ENCODE measurements at regions not wholly inside any gene's neighbourhood (a gene's known extent, or its start where the extent isn't known, plus 50 kb on each side); places are given as distances from the start of the nearest gene placed in this dataset.
A peak's percentile ranks its signal among the peaks of the same experiment; 100 is the strongest.
"Not testable (repeated sequence)": the region's sequence is repeated elsewhere in the genome, so short reads cannot be mapped to it uniquely, and the experiment has no call there.

DNA sequence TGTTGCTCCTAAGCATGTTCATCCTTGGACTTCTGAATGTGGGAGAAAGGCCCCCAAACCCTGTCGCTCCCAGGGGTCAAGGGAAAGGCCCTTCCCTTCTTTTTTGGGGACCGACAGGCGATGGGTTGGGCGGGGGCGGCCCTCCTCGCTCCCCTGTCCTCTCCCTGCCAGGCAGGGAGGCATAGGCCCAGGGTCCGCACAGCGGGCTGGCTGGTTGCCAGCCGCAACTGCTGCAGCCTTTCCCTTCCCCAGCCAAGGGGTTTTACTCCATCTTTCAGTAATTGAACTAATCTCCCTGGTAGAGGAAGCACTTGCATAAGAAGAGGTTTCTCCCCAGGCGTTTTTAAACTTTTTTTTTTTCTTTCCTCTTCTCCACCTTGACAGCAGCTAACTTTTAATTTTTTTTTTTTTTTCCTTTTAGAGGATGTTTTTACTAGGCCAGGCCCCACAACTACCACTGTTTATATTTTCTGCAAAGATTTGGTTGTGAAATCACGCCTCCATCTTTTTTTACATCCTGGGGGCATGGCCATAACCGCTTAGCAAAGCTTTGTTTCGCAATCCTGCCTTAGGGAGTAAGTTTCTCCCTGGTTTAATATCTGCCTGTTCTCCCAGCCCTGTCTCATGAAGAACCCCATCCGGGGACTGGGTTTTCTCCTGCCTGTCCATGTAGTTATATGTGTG lies 216.9 kb upstream of the ZNF608 start:
- DNase-seq (ENCODE audit: low read depth): peak; percentile 97

DNA sequence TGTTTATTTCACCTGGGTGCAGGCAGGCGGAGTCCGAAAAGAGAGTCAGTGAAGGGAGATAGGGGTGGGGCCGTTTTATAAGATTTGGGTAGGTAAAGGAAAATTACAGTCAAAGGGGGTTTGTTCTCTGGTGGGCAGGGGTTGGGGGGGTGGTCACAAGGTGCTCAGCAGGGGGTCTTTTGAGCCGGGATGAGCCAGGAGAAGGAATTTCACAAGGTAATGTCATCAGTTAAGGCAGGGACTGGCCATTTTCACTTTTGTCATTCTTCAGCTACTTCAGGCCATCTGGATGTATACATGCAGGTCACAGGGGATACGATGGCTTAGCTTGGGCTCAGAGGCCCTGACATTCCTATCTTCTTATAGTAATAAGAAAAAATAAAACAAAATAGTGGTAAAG lies 220.3 kb upstream of the ZNF608 start:
- DNase-seq (ENCODE audit: low read depth): not testable (repeated sequence)

- DNase-seq (ENCODE audit: low read depth): not testable (repeated sequence)
Observed at GRCh38 chr5:124970381-124970780, 223.9 kb upstream of the ZNF608 start.

- no peak for DNase-seq (ENCODE audit: low read depth)
Observed at GRCh38 chr5:124972703-124973102, 226.3 kb upstream of the ZNF608 start.

- peak; percentile 40 for DNase-seq (ENCODE audit: low read depth)
Observed at GRCh38 chr5:124973661-124974060, 227.2 kb upstream of the ZNF608 start.

GRCh38 chr5:124976086-124976485 lies 229.6 kb upstream of the ZNF608 start:
- DNase-seq (ENCODE audit: low read depth): no peak

GRCh38 chr5:124979251-124979650 lies 232.8 kb upstream of the ZNF608 start:
- DNase-seq (ENCODE audit: low read depth): peak; percentile 44

GRCh38 chr5:124980163-124980941 lies 233.9 kb upstream of the ZNF608 start:
- DNase-seq (ENCODE audit: low read depth): no peak

DNA sequence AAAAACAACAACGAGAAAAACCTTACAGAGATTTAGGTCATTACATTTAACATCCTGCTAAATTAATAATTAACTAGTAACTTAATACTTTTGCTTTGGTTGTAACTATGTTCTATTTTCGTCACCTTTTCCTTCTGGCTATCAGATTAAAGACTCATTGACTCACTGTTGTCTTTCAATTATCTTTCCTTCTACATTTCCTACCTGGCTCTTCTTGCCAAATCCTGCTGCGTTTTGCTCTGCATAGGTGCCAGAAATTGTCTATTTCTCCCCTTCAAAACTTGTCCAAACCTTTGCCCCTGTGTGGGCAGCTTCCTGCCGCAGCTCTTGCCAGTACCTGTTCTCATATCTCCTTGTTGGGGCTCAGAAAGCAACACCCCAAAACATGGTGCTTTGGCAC lies 235.5 kb upstream of the ZNF608 start:
- DNase-seq (ENCODE audit: low read depth): no peak

GRCh38 chr5:124986170-124986569 lies 239.7 kb upstream of the ZNF608 start:
- no peak for DNase-seq (ENCODE audit: low read depth)

GRCh38 chr5:124986667-124987066 lies 240.2 kb upstream of the ZNF608 start:
- DNase-seq (ENCODE audit: low read depth): peak; percentile 9

GRCh38 chr5:124987786-124988185 lies 241.3 kb upstream of the ZNF608 start:
- DNase-seq (ENCODE audit: low read depth): not testable (repeated sequence)

DNA sequence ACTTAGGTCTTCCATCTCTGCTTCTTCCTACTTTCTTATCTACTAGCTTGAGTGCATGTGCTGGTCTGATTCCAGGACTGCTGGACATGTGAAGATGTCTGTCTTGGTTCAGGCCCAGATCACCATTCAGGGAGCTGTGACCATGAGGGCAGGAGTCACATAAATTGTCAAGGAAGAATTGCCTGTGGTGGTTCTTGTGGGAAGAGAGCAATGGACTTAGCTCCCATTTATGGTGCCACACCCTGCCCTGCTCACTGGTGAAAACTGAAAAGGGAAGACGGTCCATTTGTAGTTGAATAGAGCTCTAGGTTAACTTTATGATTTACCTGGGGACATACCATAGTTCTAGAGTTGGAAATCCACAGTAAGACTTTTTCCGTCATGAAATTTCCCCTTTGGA lies 244.3 kb upstream of the ZNF608 start:
- no peak for DNase-seq (ENCODE audit: low read depth)

DNA sequence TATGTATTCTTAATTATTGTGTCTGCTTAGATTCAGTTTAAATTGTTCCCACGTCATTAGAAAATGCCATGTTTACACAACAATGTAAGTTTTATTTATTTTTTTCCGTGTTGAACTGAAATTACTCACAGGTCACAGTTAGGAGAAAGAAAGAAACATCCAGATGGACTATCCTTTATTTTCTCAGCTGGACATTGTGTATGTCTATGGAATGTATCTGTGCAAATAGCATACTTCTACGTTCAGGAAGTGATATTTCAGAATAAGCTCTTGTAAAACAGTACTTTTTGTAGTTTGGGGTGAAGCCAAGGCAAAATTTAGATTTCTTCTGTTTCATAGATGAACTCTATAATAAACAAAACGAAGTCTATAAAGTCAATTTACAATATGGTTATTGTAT lies 249.0 kb upstream of the ZNF608 start:
- DNase-seq (ENCODE audit: low read depth): peak; percentile 7

DNA sequence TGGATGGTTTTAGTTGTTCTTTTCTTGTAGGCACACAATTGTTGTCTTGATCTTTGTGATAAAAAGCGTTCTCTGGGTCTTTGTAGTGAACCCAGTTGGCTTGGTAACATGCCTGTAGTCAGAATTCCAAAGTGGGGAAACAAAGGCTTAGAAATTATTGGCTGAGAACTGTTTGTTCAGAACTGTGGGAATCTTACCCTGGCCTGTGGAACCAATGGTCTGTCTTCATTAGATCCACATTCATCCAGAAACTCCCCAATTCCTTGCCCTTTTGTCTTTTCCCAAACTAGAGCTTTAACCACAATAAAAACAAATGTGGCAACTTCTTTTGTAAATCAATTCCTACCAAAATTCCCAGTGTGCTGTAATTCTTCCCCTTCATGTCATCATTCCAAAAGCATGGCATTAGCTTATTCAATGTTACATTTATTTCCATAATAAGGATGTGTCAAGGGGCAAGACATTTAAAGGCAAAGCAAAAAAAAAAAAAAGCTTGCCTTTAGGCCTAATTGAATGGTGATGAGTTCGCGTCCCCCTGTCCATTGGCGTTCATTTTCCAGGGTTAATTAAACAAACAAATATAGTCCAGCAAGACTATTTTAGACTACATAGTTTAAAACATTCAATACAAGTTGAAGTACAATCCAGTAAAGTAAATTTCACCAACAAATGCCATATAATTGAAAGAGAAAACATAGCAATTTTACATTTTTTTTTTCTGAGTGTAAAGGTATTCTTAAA lies 249.8 kb upstream of the ZNF608 start:
- DNase-seq (ENCODE audit: low read depth): no peak

GRCh38 chr5:124996764-124997077 lies 250.3 kb upstream of the ZNF608 start:
- DNase-seq (ENCODE audit: low read depth): peak; percentile 49

- peak; percentile 42 for DNase-seq (ENCODE audit: low read depth)
Observed at GRCh38 chr5:124997186-124997893, 250.9 kb upstream of the ZNF608 start.

GRCh38 chr5:124998520-124998919 lies 252.1 kb upstream of the ZNF608 start:
- DNase-seq (ENCODE audit: low read depth): no peak

DNA sequence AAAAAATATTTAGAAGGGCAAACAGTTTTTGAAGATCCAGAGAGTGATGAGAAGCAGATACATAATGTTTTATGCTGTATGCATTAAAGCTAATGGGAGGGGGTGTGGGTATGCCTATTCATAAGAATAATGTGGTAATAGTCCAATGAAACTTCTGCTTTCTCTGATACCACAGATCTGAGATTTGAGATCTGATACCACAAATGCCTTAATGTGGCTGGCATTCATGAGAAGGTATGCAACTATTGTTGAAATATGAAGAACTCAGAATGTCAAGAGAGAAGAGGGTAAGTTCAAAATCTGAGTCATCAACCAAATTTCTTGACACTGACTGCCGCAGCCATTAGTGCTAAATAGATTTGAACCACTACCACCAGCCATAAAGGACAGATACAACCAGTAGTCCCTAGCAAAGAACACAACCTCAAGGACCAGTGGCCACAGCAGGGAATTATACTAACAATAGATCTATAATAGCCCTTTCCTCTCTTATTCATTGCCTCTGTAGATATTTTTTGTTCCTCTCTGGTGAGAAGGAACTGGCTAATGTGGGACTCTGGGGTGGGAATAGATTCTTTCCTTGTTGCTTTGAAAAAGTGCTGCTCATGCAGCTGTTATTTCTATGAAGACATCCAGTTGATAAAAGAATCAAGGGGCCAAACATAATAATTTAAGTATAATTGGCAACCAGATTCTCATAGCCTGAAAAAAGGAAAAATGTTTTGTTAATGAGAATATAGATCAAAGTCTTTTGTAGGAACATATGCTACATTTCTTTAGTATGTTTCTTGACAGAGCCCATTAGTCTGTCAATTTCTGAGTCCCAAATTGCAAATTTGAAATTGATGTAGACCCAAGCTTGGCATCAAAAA lies 256.5 kb upstream of the ZNF608 start:
- peak; percentile 39 for DNase-seq (ENCODE audit: low read depth)

GRCh38 chr5:125004009-125004408 lies 257.6 kb upstream of the ZNF608 start:
- DNase-seq (ENCODE audit: low read depth): peak; percentile 30

DNA sequence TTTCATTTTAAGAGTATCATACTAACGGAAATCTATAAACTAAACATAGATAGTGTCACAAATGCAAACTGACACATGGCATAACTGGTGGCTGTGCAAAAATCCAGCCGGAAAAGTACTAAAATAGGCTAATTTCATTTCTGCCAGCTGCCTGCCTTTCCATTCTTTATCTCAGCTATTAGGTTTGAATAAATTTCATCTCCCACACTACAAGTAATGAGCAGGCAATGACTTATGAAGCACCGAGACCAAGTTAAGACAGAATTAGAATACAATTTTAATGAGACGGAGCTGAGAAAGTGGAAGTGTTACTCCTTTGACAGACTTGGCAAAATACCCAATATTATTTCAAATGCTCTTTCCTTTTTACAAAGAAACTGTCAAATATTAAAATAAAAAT lies 258.8 kb upstream of the ZNF608 start:
- no peak for DNase-seq (ENCODE audit: low read depth)

All from amniotic epithelial cell (primary cell).